DOHH2 (cell line): ENCODE measurements at regions not wholly inside any gene's neighbourhood (a gene's known extent, or its start where the extent isn't known, plus 50 kb on each side); places are given as distances from the start of the nearest gene placed in this dataset.
A peak's percentile ranks its signal among the peaks of the same experiment; 100 is the strongest.
"Not testable (repeated sequence)": the region's sequence is repeated elsewhere in the genome, so short reads cannot be mapped to it uniquely, and the experiment has no call there.

Source experiments
- H3F3A ChIP-seq: fragments of 200-600 bp; sonication (generic), shearing (Covaris generic); 2 replicates; pipeline ENCODE4 v1.6.0; 2016; ENCODE audit warnings: antibody characterized with exemption, mild to moderate bottlenecking; ENCODE audit not compliant: control insufficient read depth, insufficient read depth
- H3K27ac ChIP-seq: fragments of 200-600 bp; sonication (generic); 2 replicates; pipeline ENCODE4 v1.5.1; 2014; ENCODE audit warnings: low read depth, mild to moderate bottlenecking, low read length, moderate library complexity
- H3K27me3 ChIP-seq: fragments of 200-600 bp; sonication (generic); 2 replicates; pipeline ENCODE4 v1.6.1; 2014; ENCODE audit warnings: mild to moderate bottlenecking, low read length, mixed read lengths; ENCODE audit not compliant: control insufficient read depth
- H3K36me3 ChIP-seq: fragments of 200-600 bp; sonication (generic); 2 replicates; pipeline ENCODE4 v1.6.1; 2014; ENCODE audit warnings: mild to moderate bottlenecking, low read length, moderate library complexity, mixed read lengths; ENCODE audit not compliant: control insufficient read depth
- H3K4me1 ChIP-seq: fragments of 200-600 bp; sonication (generic); 2 replicates; pipeline ENCODE4 v1.6.1; 2014; ENCODE audit warnings: mild to moderate bottlenecking, low read length, mixed read lengths; ENCODE audit not compliant: control insufficient read depth
- H3K4me2 ChIP-seq: fragments of 200-600 bp; sonication (generic); 2 replicates; pipeline ENCODE4 v1.6.0; 2014; ENCODE audit warnings: mild to moderate bottlenecking, low read length, moderate library complexity
- H3K4me3 ChIP-seq: fragments of 200-600 bp; sonication (generic); 2 replicates; pipeline ENCODE4 v1.5.1; 2014; ENCODE audit warnings: mild to moderate bottlenecking, low read length, mixed read lengths
- H3K79me2 ChIP-seq: fragments of 200-600 bp; sonication (generic); 2 replicates; pipeline ENCODE4 v1.6.1; 2014; ENCODE audit warnings: mild to moderate bottlenecking, low read length, mixed read lengths; ENCODE audit not compliant: control insufficient read depth
- H3K9me2 ChIP-seq: fragments of 200-600 bp; sonication (generic); replicated peaks from 2 replicates; pipeline ENCODE4 v1.6.1; 2014; ENCODE audit warnings: mild to moderate bottlenecking, low read length, mixed read lengths; ENCODE audit not compliant: control insufficient read depth
- H3K9me3 ChIP-seq: fragments of 200-600 bp; sonication (generic); 2 replicates; pipeline ENCODE4 v1.6.1; 2014; ENCODE audit warnings: antibody characterized with exemption, low read length, mixed read lengths; ENCODE audit not compliant: control insufficient read depth, insufficient read depth
- H4K20me1 ChIP-seq: fragments of 200-600 bp; sonication (generic); 2 replicates; pipeline ENCODE4 v1.6.0; 2014; ENCODE audit warnings: low read depth, mild to moderate bottlenecking, antibody characterized with exemption, low read length, moderate library complexity; ENCODE audit not compliant: control insufficient read depth, insufficient read depth
- EZH2phosphoT487 ChIP-seq: fragments of 200-600 bp; sonication (generic); IDR thresholded peaks from 2 replicates; pipeline ENCODE4 v1.6.1; 2017; ENCODE audit warnings: borderline replicate concordance, mild to moderate bottlenecking, antibody characterized with exemption, low read length, moderate library complexity, mixed read lengths
- TF ChIP-seq, protein P1 (sequence below): fragments of 200-600 bp; sonication (generic); IDR thresholded peaks from one replicate; pipeline ENCODE4 v1.5.1; 2014; ENCODE audit warnings: antibody characterized with exemption, mild to moderate bottlenecking, low read depth, low read length; ENCODE audit not compliant: poor library complexity, severe bottlenecking

DNA sequence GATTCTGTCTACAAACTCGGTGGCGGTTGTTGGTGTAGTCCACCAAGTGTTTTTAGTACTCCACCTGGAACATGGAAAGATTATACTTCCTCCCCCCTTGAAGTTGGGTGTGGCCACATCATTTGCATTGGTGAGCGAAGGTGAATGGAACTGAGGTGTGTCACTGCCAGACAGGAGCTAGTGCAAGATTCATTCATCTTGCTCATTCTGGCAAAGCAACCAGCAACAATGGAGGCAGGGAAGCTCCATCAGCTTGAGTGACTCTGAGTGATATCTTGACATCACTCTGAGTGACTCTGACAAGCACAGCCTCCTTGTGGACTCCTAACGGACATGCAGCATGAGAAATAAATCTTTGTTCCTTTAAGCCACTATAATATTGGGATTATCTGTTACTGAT, 54.7 kb upstream of the SLC1A4 start:
- H3K27me3 ChIP-seq: no peaks in the 10 kb centered on the region
- H3K4me2 ChIP-seq: peak overlapping the region; percentile 57
- peak overlapping the region; percentile 86 for H3K27ac ChIP-seq
- no peaks in the 10 kb centered on the region for H3K9me2 ChIP-seq
- H3K79me2 ChIP-seq: peaks cover 27% of the 10 kb centered on the region
- H3K36me3 ChIP-seq: peaks cover 9% of the 10 kb centered on the region; the same call in 1 of the 2 replicates
- H3K4me1 ChIP-seq: peaks cover 88% of the 10 kb centered on the region
- TF ChIP-seq, protein P1, sequence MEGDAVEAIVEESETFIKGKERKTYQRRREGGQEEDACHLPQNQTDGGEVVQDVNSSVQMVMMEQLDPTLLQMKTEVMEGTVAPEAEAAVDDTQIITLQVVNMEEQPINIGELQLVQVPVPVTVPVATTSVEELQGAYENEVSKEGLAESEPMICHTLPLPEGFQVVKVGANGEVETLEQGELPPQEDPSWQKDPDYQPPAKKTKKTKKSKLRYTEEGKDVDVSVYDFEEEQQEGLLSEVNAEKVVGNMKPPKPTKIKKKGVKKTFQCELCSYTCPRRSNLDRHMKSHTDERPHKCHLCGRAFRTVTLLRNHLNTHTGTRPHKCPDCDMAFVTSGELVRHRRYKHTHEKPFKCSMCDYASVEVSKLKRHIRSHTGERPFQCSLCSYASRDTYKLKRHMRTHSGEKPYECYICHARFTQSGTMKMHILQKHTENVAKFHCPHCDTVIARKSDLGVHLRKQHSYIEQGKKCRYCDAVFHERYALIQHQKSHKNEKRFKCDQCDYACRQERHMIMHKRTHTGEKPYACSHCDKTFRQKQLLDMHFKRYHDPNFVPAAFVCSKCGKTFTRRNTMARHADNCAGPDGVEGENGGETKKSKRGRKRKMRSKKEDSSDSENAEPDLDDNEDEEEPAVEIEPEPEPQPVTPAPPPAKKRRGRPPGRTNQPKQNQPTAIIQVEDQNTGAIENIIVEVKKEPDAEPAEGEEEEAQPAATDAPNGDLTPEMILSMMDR: peak; percentile 27
- TF ChIP-seq EZH2phosphoT487: no peak
- H4K20me1 ChIP-seq: no peaks in the 10 kb centered on the region
- peaks cover 6% of the 10 kb centered on the region; the same call in 1 of the 2 replicates for H3K9me3 ChIP-seq
- peaks cover 24% of the 10 kb centered on the region for H3F3A ChIP-seq
- H3K4me3 ChIP-seq: peak overlapping the region; percentile 33

DNA sequence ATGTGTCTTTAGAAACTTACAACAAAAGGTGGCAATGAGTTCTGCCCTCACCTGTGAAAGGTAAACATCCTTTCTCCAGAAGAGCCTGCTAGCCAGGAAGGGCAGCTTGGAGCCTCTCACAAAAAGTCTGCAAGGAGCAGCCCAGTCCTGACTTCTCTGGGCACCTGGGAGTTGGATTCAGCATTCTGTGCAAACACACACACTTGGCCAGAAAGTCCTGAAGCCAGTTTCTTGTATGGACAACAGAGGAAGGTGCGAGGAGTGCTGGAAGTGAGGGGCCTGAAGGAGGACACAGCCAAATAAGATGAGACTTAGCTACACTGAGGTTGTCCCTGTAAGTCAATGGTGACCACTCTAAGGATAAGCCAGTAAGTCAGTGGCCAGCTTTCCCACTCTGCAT, 52.4 kb upstream of the SLC1A4 start:
- Histone ChIP-seq H3K27ac (no peak overlapping the region), H4K20me1 (no peaks in the 10 kb centered on the region), H3K36me3 (no peaks in the 10 kb centered on the region), H3F3A (peaks cover 22% of the 10 kb centered on the region), H3K79me2 (peaks cover 4% of the 10 kb centered on the region), H3K27me3 (no peaks in the 10 kb centered on the region), H3K4me2 (peak overlapping the region; percentile 57; the same call in 1 of the 2 replicates), H3K9me2 (no peaks in the 10 kb centered on the region), H3K9me3 (peaks cover 6% of the 10 kb centered on the region; the same call in 1 of the 2 replicates), H3K4me1 (peaks cover 74% of the 10 kb centered on the region), H3K4me3 (peak overlapping the region; percentile 47; the same call in 1 of the 2 replicates)
- no peak for TF ChIP-seq EZH2phosphoT487
- TF ChIP-seq, protein P1: no peak

DNA sequence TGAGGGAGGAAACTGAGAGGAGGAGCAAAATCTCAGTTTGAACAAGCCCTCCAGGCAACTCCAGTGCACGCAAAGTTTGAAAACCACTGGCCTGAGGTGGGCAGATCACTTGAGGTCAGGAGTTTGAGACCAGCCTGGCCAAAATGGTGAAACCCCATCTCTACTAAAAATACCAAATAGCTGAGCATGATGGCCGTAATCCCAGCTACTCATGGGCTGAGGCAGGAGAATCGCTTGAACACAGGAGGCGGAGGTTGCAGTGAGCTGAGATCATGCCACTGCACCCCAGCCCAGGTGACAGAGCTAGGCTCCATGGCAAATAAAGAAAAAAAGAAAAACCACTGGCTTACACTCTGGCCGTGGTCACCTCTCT, 51.9 kb upstream of the SLC1A4 start:
- H3K36me3 ChIP-seq, H3K9me3 ChIP-seq, H3K27me3 ChIP-seq, H3K79me2 ChIP-seq, H4K20me1 ChIP-seq, H3K9me2 ChIP-seq: not testable (repeated sequence)
- Histone ChIP-seq H3K27ac (peak overlapping the region; percentile 14; the same call in 1 of the 2 replicates), H3K4me3 (peak overlapping the region; percentile 47), H3K4me1 (peaks cover 71% of the 10 kb centered on the region), H3K4me2 (peak overlapping the region; percentile 57), H3F3A (peaks cover 17% of the 10 kb centered on the region)

DNA sequence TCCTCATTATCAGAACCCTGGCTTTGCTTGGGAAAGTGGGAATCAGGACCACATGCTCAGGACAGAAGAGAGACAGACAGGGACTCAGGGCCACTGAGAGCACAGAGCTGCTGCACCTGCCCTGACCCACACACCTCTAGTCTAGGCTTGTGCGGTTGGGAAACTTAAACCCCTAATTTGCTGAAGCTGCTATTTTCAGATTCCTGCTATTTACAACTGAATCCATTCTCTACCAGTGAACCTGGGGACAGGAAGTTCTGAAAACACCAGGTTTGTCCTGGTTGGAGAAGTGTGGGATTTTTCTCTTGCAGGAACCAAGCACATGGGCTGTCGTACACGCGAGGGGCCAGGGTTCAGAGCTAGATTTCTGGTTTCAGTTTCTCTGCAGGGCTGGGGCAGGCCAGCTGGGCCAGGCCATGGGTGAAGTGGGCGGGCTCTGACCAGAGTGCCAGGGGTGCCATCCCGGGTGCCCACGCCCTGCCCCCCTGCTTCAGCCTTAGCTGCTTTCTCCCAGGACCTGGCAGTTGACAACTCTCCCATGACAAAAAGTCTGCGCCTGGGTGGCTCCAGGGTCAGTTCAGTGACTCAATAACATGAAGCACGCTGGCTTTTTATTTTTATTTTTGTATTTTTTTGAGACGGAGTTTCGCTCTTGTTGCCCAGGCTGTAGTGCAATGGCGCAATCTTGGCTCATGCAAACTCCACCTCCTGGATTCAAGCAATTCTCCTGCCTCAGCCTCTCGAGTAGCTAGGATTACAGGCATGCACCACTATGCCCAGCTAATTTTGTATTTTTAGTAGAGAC, 51.3 kb upstream of the SLC1A4 start:
- peaks cover 6% of the 10 kb centered on the region; the same call in 1 of the 2 replicates for H3K9me3 ChIP-seq
- peak overlapping the region; percentile 47 for H3K4me3 ChIP-seq
- peak overlapping the region; percentile 57 for H3K4me2 ChIP-seq
- no peaks in the 10 kb centered on the region for H3K79me2 ChIP-seq
- peaks cover 65% of the 10 kb centered on the region for H3K4me1 ChIP-seq
- peaks cover 11% of the 10 kb centered on the region for H3F3A ChIP-seq
- no peaks in the 10 kb centered on the region for H3K27me3 ChIP-seq
- H3K27ac ChIP-seq: peak overlapping the region; percentile 14; the same call in 1 of the 2 replicates
- no peaks in the 10 kb centered on the region for H4K20me1 ChIP-seq
- H3K9me2 ChIP-seq: no peaks in the 10 kb centered on the region
- TF ChIP-seq, protein P1: no peak
- H3K36me3 ChIP-seq: no peaks in the 10 kb centered on the region
